OCI-LY7 (cell line): ENCODE measurements at regions not wholly inside any gene's neighbourhood (a gene's known extent, or its start where the extent isn't known, plus 50 kb on each side); places are given as distances from the start of the nearest gene placed in this dataset.

Source experiments
- BruUV-seq: library from RNA; stranded (reverse); fragments of 400-500 nt; replicated peaks from 2 replicates; lab custom pipeline; 2021; lab: Mats Ljungman, UMichigan
- CTCF ChIA-PET: fragments of 300-600 bp; sonication (Branson Sonifier 250); formaldehyde crosslinking; loops from one replicate; lab custom pipeline; 2022; ENCODE audit warnings: antibody characterized with exemption; ENCODE audit not compliant: unreplicated experiment; lab: Charles Lee
- POLR2A ChIA-PET: fragments of 300-600 bp; sonication (Branson Sonifier 250); formaldehyde crosslinking; loops from one replicate; lab custom pipeline; 2022; ENCODE audit warnings: antibody characterized with exemption; lab: Charles Lee
- DNase-seq: peaks from one replicate; pipeline ENCODE4 v3.0.0-alpha.2; 2015; ENCODE audit warnings: low spot score
- H2AFZ ChIP-seq: fragments of 200-600 bp; sonication (generic), shearing (Covaris generic); 2 replicates; pipeline ENCODE4 v1.6.1; 2014; ENCODE audit warnings: mild to moderate bottlenecking, antibody characterized with exemption, low read length, moderate library complexity
- H3K27ac ChIP-seq: fragments of 200-600 bp; sonication (generic); 2 replicates; pipeline ENCODE4 v1.5.1; 2014; ENCODE audit warnings: mixed run types, low read depth, mild to moderate bottlenecking, moderate library complexity, low read length, inconsistent platforms; ENCODE audit not compliant: poor library complexity, severe bottlenecking
- H3K36me3 ChIP-seq: fragments of 200-600 bp; sonication (generic); 2 replicates; pipeline ENCODE4 v1.6.1; 2014; ENCODE audit warnings: mild to moderate bottlenecking, antibody characterized with exemption, low read length, moderate library complexity, mixed read lengths; ENCODE audit not compliant: insufficient read depth
- H3K4me1 ChIP-seq: fragments of 200-600 bp; sonication (generic); 2 replicates; pipeline ENCODE4 v1.5.1; 2014; ENCODE audit warnings: mild to moderate bottlenecking, low read length; ENCODE audit not compliant: insufficient read depth, poor library complexity, severe bottlenecking
- H3K4me2 ChIP-seq: fragments of 200-600 bp; sonication (generic); 2 replicates; pipeline ENCODE4 v1.6.1; 2014; ENCODE audit warnings: mild to moderate bottlenecking, low read length
- H3K4me3 ChIP-seq: fragments of 200-600 bp; sonication (generic); 2 replicates; pipeline ENCODE4 v1.5.1; 2014; ENCODE audit warnings: mild to moderate bottlenecking, low read depth, low read length; ENCODE audit not compliant: poor library complexity, severe bottlenecking
- H3K79me2 ChIP-seq: fragments of 200-600 bp; sonication (generic); 2 replicates; pipeline ENCODE4 v1.6.1; 2016; ENCODE audit warnings: low read depth, mild to moderate bottlenecking, low read length, moderate library complexity, mixed read lengths; ENCODE audit not compliant: insufficient read depth
- H3K9me2 ChIP-seq: fragments of 200-600 bp; sonication (generic); 2 replicates; pipeline ENCODE4 v1.6.1; 2016; ENCODE audit warnings: mild to moderate bottlenecking, low read length, mixed read lengths; ENCODE audit not compliant: insufficient read depth
- H3K9me3 ChIP-seq: fragments of 200-600 bp; sonication (generic); 2 replicates; pipeline ENCODE4 v1.6.1; 2014; ENCODE audit warnings: mild to moderate bottlenecking, mixed run types, low read length, mixed read lengths
- H4K20me1 ChIP-seq: fragments of 200-600 bp; sonication (generic); 2 replicates; pipeline ENCODE4 v1.6.1; 2014; ENCODE audit warnings: mild to moderate bottlenecking, antibody characterized with exemption, low read length, moderate library complexity, mixed read lengths; ENCODE audit not compliant: insufficient read depth
- EZH2phosphoT487 ChIP-seq: fragments of 200-600 bp; sonication (generic); IDR thresholded peaks from 2 replicates; pipeline ENCODE4 v1.6.1; 2018; ENCODE audit warnings: low read depth, borderline replicate concordance, mild to moderate bottlenecking, mixed run types, antibody characterized with exemption, low read length, moderate library complexity, mixed read lengths
- intact Hi-C: fragments of 100-400 bp; cut with micrococcal nuclease; formaldehyde crosslinking; loops from one replicate; pipeline ENCODE4 v1.10.0; 2022; ENCODE audit not compliant: unreplicated experiment
- TF ChIP-seq, protein P1 (sequence below): fragments of 200-600 bp; sonication (generic); conservative IDR thresholded peaks from 2 replicates; pipeline ENCODE4 v1.5.1; 2014; ENCODE audit warnings: mild to moderate bottlenecking, antibody characterized with exemption, low read length, moderate library complexity, mixed read lengths

DNA sequence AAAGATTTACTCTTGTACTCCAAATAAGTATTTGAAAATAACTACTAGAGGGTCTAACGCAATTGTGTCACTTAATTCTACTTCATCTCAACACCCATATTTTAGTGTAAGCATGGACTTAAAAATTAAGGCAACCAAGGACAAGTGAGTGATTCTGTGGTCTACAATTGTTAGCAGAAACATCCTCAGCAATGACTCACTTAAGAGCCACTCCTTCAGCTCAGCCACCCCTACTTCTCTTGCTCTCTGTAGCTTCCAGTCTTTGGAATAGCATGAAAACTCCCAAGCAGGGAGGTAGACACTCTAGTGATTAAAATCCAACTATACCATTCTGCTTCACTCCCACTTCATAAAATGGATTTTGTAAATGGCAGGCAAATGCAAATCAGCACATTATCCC is 116.0 kb upstream of the LRRN1 start:
- H3K9me2 ChIP-seq = no peaks in the 10 kb centered on the region
- POLR2A ChIA-PET = no interaction called here
- no peaks in the 10 kb centered on the region for H3K9me3 ChIP-seq
- TF ChIP-seq EZH2phosphoT487 = no peak
- TF ChIP-seq, protein P1, sequence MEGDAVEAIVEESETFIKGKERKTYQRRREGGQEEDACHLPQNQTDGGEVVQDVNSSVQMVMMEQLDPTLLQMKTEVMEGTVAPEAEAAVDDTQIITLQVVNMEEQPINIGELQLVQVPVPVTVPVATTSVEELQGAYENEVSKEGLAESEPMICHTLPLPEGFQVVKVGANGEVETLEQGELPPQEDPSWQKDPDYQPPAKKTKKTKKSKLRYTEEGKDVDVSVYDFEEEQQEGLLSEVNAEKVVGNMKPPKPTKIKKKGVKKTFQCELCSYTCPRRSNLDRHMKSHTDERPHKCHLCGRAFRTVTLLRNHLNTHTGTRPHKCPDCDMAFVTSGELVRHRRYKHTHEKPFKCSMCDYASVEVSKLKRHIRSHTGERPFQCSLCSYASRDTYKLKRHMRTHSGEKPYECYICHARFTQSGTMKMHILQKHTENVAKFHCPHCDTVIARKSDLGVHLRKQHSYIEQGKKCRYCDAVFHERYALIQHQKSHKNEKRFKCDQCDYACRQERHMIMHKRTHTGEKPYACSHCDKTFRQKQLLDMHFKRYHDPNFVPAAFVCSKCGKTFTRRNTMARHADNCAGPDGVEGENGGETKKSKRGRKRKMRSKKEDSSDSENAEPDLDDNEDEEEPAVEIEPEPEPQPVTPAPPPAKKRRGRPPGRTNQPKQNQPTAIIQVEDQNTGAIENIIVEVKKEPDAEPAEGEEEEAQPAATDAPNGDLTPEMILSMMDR = no peak
- no peaks in the 10 kb centered on the region for H4K20me1 ChIP-seq
- DNase-seq = no peak
- no TSS peak for BruUV-seq
- H3K36me3 ChIP-seq = no peaks in the 10 kb centered on the region
- H3K79me2 ChIP-seq = no peaks in the 10 kb centered on the region
- intact Hi-C loops = no loop called here
- no peak overlapping the region for H3K4me3 ChIP-seq
- CTCF ChIA-PET = no interaction called here
- no peak overlapping the region for H3K4me2 ChIP-seq
- H3K27ac ChIP-seq = no peak overlapping the region
- H2AFZ ChIP-seq = no peak overlapping the region
- H3K4me1 ChIP-seq = no peaks in the 10 kb centered on the region

DNA sequence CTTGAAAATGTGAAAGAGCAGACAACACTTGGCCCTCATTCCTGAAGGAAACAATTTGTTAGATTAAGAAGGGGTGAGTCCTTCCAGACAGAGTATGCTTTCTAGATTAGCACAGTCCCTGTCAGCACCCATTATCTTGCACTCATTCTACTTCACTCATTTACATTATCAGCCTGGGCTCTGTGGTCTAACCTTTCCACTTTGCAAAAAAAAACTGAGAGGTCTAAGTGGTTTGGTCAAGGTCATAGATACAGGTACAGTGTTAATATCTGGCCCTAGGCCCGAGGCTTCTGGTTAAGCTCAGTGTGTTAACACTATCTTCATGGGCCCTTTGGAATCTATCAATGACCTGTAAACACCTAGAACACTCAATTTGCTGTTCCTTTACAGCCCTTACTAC is 123.4 kb upstream of the LRRN1 start:
- intact Hi-C loops = no loop called here
- Histone ChIP-seq H3K4me1 (no peaks in the 10 kb centered on the region), H2AFZ (no peak overlapping the region), H3K4me3 (no peak overlapping the region), H3K9me2 (no peaks in the 10 kb centered on the region), H4K20me1 (no peaks in the 10 kb centered on the region), H3K4me2 (no peak overlapping the region), H3K36me3 (no peaks in the 10 kb centered on the region), H3K27ac (no peak overlapping the region), H3K79me2 (no peaks in the 10 kb centered on the region), H3K9me3 (no peaks in the 10 kb centered on the region)
- ChIA-PET CTCF (no interaction called here), POLR2A (interaction anchor here (0.7 kb wide), 1 partner anchor 357 kb away, joined by 3 read pairs; no protein-coding TSS in a partner anchor)
- no peak for DNase-seq
- no TSS peak for BruUV-seq
- TF ChIP-seq, protein P1 = no peak
- TF ChIP-seq EZH2phosphoT487 = no peak

DNA sequence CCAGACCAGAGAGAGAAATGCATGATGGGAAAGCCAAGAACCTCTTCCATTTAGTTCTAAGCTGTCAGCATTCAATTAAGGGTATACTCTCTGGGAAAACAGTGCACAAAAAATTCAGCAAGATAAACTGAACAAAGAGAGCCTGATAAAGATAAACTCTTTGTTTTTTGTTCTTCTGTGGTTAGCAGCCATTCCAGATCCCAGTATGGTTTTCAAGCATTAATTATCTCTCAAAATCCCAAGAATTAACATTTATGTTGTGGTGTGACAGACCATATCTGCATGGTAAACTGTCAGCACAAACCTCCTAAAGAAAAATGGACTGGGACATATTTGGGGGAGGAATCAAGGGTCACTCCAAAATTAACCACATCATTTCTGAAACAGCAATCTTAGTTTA is 124.0 kb upstream of the LRRN1 start:
- no TSS peak for BruUV-seq

More for the DNA sequence above, 124.0 kb upstream of the LRRN1 start:
- no peaks in the 10 kb centered on the region for H3K9me3 ChIP-seq
- H3K36me3 ChIP-seq = no peaks in the 10 kb centered on the region
- H3K27ac ChIP-seq = no peak overlapping the region
- no peaks in the 10 kb centered on the region for H3K4me1 ChIP-seq
- H3K4me3 ChIP-seq = no peak overlapping the region
- POLR2A ChIA-PET = interaction anchor here (0.7 kb wide), 2 partner anchors 358 to 369 kb away, joined by 3 read pairs; no protein-coding TSS in a partner anchor
- no peaks in the 10 kb centered on the region for H3K9me2 ChIP-seq
- H2AFZ ChIP-seq = no peak overlapping the region
- DNase-seq = no peak
- intact Hi-C loops = no loop called here
- no peaks in the 10 kb centered on the region for H3K79me2 ChIP-seq
- CTCF ChIA-PET = no interaction called here
- TF ChIP-seq, protein P1 = no peak
- TF ChIP-seq EZH2phosphoT487 = no peak
- no peaks in the 10 kb centered on the region for H4K20me1 ChIP-seq
- H3K4me2 ChIP-seq = no peak overlapping the region
